K562 (cell line): ENCODE measurements at regions not wholly inside any gene's neighbourhood (a gene's known extent, or its start where the extent isn't known, plus 50 kb on each side); places are given as distances from the start of the nearest gene placed in this dataset.

Experiments
- CBFA2T2 ChIP-seq: fragments of 450-650 bp; conservative IDR thresholded peaks from 2 replicates; pipeline ENCODE4 v1.6.1; 2017; ENCODE audit warnings: mild to moderate bottlenecking
- CREBBP ChIP-seq: IDR thresholded peaks from one replicate; pipeline ENCODE4 v1.6.1; 2012; ENCODE audit warnings: low read depth, mild to moderate bottlenecking, control low read depth, inconsistent platforms, low read length
- EP300 ChIP-seq: IDR thresholded peaks from 2 replicates; pipeline ENCODE4 v1.6.1; 2012; ENCODE audit warnings: low read length, improper control_type of control experiment
- GATA2 ChIP-seq: sonication (generic); formaldehyde crosslinking; IDR thresholded peaks from 2 replicates; pipeline ENCODE4 v1.4.0; 2020; ENCODE audit warnings: mild to moderate bottlenecking, missing genetic modification reagents
- NCOA4 ChIP-seq: fragments of 450-650 bp; IDR thresholded peaks from 2 replicates; pipeline ENCODE4 v1.6.1; 2018; ENCODE audit warnings: mild to moderate bottlenecking; ENCODE audit not compliant: partially characterized antibody
- SOX6 ChIP-seq: fragments of 450-650 bp; IDR thresholded peaks from 2 replicates; pipeline ENCODE4 v1.6.1; 2014; ENCODE audit warnings: mild to moderate bottlenecking
- ZEB2 ChIP-seq: fragments of 450-650 bp; IDR thresholded peaks from 2 replicates; pipeline ENCODE4 v1.6.1; 2016
- TF ChIP-seq, protein P1 (sequence below), 2 experiments: fragments of 450-650 bp in 1 of 2; sonication (generic) in 1 of 2; formaldehyde crosslinking in 1 of 2; IDR thresholded peaks; 2 replicates each; pipeline versions ENCODE4 v1.7.1 to v1.9.0; 2016 to 2022; ENCODE audit warnings: inconsistent platforms in 1 of 2, mild to moderate bottlenecking in 1 of 2, missing genetic modification reagents in 1 of 2

DNA sequence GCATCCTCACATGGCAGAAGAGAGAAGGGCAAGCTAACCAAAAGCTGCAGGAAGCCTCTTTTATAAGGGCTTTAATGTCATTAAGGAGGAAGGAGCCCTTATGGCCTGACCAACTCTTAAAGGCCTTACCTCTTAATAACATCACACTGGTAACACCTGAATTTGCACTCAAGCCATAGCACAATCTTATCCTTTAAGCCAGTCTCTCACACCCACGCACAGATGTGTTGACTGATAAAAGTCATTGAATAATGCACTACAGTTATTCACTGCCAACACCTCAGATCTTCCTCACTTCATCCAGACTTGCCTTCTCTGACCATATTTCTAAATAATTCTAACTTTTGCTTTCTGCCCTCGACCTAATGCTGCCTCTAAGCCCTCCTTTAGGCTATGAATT, 516.8 kb downstream of the ADCYAP1 start (continued):
- TF ChIP-seq, protein P1, sequence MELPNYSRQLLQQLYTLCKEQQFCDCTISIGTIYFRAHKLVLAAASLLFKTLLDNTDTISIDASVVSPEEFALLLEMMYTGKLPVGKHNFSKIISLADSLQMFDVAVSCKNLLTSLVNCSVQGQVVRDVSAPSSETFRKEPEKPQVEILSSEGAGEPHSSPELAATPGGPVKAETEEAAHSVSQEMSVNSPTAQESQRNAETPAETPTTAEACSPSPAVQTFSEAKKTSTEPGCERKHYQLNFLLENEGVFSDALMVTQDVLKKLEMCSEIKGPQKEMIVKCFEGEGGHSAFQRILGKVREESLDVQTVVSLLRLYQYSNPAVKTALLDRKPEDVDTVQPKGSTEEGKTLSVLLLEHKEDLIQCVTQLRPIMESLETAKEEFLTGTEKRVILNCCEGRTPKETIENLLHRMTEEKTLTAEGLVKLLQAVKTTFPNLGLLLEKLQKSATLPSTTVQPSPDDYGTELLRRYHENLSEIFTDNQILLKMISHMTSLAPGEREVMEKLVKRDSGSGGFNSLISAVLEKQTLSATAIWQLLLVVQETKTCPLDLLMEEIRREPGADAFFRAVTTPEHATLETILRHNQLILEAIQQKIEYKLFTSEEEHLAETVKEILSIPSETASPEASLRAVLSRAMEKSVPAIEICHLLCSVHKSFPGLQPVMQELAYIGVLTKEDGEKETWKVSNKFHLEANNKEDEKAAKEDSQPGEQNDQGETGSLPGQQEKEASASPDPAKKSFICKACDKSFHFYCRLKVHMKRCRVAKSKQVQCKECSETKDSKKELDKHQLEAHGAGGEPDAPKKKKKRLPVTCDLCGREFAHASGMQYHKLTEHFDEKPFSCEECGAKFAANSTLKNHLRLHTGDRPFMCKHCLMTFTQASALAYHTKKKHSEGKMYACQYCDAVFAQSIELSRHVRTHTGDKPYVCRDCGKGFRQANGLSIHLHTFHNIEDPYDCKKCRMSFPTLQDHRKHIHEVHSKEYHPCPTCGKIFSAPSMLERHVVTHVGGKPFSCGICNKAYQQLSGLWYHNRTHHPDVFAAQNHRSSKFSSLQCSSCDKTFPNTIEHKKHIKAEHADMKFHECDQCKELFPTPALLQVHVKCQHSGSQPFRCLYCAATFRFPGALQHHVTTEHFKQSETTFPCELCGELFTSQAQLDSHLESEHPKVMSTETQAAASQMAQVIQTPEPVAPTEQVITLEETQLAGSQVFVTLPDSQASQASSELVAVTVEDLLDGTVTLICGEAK (IDR thresholded peaks at IDR 0.05), result no peak
- TF ChIP-seq, protein P1 (CRISPR knock-in tag; IDR thresholded peaks at IDR 0.05), result no peak
- TF ChIP-seq CBFA2T2 (peak; percentile 21; the same call in 1 of the 2 replicates), ZEB2 (0 out of 2 replicates have a peak, but pooled peaks have one; percentile 50), EP300 (peak; percentile 34; the same call in 1 of the 2 replicates), NCOA4 (no peak), SOX6 (peak; percentile 67; the same call in 1 of the 2 replicates), CREBBP (no peak), GATA2 (0 out of 2 replicates have a peak, but pooled peaks have one; percentile 9)
